HG03432 (cell line): ENCODE measurements at regions not wholly inside any gene's neighbourhood (a gene's known extent, or its start where the extent isn't known, plus 50 kb on each side); places are given as distances from the start of the nearest gene placed in this dataset.
A peak's percentile ranks its signal among the peaks of the same experiment; 100 is the strongest.
"Not testable (repeated sequence)": the region's sequence is repeated elsewhere in the genome, so short reads cannot be mapped to it uniquely, and the experiment has no call there.

Experiments
- ATAC-seq: cut with Tn5 transposase; IDR thresholded peaks from one replicate; pipeline ENCODE4 v1.9.1; 2021; ENCODE audit warnings: mild to moderate bottlenecking, moderate library complexity; ENCODE audit not compliant: unreplicated experiment

GRCh38 chr2:64910972-64911433 lies 78.2 kb upstream of the SLC1A4 start:
- no peak for ATAC-seq

DNA sequence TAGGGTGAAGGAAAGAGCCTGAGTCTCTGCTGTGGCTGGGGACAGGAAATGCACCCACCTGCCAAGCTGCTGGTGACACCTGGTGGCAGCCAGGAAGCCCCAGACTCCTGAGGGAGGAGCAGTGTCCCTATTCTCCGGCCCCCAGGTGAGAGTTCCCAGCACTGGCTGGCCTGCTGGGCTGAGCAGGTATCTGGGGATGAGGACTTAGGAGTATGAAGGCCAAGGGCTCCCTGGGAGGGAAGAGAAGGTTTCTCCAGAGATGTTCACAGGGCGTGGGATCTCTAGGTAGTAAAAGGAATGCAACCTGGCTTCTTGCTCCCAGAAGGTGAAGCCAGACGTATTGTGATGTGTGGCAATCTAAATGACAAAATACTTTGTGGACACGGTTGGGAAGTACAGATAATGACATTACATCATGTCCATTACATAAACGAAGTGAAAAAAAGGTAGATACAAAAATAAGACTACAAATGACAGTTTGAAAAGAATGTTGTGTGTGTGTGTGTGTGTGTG lies 75.8 kb upstream of the SLC1A4 start:
- no peak for ATAC-seq

GRCh38 chr2:64914247-64914646 lies 75.0 kb upstream of the SLC1A4 start:
- no peak for ATAC-seq

DNA sequence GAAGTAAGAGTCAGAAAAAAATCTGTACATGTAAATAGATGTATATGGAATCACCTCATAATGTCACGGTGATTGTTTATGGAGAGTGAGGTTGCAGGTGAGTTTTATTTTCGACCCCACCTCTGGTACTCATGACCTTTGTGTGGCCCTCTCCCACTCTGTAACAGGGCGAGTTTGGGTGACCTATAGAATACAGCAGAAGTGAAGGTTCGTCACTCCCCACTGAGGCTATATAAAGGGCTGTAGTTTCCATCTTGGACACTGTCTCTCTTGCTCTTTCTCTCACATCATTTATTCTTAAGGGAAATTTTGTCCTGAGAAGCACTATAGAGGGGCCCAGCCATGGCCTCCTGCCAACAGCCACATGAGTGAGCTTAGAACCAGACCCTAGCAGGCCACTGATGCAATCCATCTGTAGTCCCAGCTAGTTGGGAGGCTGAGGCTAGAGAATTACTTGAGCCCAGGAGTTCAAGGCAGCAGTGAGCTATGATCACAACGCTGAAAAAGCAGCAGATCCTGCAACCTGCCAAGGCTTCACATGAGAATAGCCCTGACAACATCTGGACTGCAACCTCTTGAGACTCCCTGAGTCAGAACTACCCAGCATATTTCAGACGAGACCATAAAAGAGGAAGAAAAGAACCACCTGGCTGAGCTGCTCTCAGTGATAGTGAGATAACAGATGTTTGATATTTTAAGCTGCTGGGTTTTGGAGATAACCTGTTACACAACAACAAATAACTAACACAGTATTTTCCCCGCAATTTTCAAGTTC lies 74.3 kb upstream of the SLC1A4 start:
- ATAC-seq: peak; percentile 69

DNA sequence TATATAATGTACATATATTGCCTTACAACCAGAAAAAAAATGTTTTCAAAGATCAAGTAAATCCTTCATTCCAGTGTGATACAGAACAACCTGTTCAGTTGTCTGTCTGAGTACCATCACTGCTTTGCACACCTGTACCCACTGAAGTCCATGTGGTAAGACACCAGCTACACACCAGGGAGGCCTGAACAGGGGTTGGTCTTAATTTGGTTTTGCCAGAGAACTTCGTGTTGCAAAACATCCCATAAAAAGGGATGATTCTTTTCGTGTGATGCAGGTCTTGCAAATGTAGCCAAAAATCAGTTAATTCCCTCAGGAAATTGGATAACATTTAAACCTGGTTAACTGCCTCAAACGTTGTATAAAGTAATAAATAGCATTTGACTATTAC lies 73.7 kb upstream of the SLC1A4 start:
- ATAC-seq: peak; percentile 8

DNA sequence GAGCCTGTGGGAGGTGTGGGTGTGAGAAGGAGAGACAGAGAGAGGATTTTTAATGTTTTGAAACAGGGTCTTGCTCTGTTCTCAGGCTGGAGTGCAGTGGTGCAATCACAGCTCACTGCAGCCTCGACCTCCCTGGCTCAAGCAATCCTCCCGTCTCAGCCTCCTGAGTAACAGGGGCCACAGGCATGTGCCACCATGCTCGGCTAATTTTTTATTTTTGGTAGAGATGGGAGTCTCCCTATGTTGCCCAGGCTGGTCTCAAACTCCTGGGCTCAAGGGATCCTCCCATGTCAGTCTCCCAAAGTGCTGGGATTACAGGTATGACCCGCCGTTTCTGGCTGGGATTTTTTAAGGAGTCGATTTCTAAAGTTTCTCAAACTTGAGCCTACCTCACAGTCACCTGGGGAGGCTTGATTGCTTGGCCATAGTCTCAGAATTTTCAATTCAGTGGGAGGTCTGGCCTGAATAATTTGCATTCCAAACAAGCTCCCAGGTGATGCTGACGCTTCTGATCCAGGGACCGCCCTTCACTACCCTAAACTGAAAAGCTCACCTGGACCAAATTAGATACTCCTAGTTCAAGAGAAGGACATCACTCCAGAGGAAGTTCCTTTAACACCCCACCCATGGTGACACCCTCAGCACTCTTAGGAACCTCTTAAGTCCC lies 70.8 kb upstream of the SLC1A4 start:
- no peak for ATAC-seq

DNA sequence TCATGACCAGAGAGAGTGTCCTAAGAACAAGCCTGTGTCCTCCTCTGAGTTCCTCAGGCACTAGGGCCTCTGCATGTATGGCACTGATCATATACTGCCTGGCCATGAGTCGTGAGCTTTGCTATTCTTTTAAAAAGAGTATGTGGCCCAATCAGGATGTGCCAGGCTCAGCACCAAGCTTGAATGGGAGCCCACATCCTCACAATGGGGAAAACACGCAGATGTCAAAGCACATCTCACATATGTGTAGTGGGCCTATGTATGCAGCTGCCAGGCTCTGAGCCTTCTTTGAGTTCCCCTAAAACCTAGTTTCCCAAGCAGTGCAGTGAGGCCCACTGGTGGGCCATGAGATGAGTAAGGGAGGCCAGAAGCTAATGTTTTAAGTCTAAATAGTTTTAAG lies 69.9 kb upstream of the SLC1A4 start:
- no peak for ATAC-seq

- ATAC-seq: no peak
Observed at GRCh38 chr2:64922482-64923384, 66.5 kb upstream of the SLC1A4 start.

DNA sequence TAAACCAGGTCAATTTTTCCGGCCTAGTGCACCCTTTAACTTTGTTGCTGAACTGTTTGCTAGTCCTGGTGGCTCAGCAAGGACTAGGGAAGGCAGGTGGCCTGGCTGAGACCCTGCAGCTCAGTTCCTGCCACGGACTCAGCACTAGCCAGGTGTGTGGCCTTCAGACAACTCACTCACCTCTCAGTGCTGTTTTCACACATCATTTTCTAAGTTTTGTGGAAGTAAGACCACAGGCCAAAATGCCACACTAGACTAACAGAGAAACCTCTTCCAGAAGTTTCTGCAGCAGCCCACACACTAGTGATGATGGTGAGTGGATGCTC lies 65.9 kb upstream of the SLC1A4 start:
- no peak for ATAC-seq

DNA sequence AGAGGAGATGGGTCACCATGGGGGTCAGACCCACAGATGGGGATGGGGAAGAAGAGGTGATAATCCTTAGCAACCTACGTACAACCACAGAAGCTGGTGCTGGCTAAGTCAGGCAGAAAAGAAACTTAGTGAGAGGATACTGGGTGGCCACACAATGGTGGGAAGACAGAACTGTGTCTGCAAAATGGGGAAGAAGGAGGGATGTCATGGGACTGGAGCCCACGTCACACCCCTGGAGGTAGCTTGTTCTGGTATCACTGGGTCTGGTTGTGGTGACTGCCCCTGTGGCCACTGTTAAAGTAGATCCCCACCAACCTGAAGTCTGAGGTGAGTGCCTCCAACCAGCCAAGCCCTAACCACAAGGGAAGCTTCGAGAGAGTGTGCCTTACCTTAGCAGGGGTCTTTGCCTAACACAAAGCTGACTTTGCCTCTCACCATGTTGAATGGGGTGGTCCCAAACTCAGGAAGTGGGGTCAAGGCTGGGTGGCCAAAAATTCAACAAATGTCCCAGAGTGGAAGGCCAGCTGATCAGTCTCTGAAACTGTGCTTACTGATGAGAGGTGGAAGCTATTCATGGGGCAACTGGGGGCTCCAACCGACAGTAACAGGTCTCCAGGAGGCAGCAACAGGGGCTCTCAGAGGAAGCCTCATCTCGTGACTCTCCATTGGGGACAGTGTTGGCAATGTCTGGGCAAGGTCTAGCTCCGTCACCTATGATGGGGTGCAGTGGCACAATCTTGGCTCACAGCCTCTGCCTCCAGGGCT lies 64.8 kb upstream of the SLC1A4 start:
- no peak for ATAC-seq

- ATAC-seq: not testable (repeated sequence)
Observed at GRCh38 chr2:64925930-64926722, 63.1 kb upstream of the SLC1A4 start.

GRCh38 chr2:64928813-64929212 lies 60.4 kb upstream of the SLC1A4 start:
- no peak for ATAC-seq

DNA sequence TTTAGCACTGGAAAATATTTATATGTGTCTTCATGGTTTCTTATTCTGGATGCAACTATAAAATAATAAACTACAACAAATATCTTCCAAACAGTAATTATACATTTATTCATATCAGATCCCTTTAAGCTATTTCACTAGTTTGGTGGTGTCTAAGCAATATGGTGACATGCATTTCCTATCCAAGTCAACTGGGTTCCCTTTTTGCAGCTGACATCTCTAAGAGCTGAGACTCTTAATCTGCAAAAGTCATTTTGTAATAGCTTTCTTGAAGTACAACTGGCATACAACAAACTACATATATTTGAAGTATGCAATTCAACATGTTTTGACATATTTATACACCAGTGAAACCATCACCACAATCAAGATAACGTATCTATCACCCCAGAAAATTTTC lies 59.9 kb upstream of the SLC1A4 start:
- ATAC-seq: no peak

DNA sequence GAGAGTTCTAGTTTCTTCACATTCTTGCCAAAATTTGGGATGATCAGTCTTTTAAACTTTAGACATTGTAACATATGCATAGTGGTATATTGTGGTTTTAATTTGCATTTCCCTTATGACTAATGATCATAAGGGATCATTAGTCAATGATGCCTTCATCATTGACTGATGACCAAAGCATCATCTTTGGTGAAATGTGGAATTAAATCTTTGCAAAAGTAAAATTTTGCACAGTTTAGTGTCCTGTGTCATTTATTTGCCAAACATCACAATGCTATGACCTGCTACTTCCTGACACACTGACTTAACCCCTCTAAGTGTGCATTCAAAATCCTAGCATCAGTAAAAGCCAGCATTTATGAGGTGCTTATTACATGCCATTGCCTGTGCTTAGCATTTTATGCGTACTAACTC lies 58.9 kb upstream of the SLC1A4 start:
- ATAC-seq: no peak

DNA sequence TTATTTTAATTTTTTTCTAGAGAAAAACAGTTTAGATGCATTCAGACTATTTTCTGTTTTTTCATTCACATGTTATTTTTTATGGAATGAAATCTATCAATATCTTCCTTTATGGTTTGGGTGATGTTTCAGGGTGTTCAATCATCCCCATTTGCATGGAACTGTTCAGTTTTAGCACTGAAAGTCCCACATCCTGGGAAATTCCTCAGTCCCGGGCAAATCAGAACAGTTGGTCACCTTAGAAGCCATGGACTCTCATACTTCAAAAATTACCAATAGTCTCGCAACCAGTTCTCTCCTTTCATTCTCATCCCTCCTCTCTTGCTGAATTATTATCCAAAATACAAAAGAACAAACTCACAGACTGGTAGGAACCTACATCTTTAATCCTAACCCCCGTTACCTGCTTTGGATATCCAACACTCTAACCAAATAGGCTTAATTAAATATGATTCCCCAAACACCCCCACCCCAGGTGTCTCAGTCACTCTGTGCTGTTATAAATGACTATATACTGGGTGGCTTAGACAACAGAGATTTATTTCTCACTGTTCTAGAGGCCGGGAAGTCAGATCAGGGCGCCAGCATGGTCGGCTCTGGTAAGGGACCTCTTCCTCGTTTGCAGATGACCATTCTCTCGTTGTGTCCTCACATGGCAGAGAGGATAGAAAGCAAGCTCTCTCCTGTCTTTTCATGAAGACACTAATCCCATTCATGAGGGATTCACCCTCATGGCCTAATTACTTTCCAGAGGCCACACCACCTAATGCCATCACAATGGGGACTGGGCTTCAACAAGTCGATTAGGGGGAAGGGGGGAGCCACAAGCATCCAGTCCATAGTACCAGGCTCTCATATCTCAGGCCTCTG lies 57.7 kb upstream of the SLC1A4 start:
- ATAC-seq: no peak

DNA sequence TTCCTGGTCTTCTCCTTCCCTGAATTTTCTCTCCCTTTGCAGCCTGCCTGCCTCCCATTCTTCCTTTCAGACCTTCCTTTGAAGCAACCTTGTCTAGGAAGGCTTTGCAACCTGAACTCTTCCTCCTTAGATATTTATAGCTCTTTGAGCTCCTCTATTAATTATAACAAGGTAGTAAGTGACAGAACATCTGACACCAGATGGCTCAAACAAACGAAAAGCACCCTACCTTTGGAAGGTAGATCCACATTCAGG lies 57.2 kb upstream of the SLC1A4 start:
- no peak for ATAC-seq

DNA sequence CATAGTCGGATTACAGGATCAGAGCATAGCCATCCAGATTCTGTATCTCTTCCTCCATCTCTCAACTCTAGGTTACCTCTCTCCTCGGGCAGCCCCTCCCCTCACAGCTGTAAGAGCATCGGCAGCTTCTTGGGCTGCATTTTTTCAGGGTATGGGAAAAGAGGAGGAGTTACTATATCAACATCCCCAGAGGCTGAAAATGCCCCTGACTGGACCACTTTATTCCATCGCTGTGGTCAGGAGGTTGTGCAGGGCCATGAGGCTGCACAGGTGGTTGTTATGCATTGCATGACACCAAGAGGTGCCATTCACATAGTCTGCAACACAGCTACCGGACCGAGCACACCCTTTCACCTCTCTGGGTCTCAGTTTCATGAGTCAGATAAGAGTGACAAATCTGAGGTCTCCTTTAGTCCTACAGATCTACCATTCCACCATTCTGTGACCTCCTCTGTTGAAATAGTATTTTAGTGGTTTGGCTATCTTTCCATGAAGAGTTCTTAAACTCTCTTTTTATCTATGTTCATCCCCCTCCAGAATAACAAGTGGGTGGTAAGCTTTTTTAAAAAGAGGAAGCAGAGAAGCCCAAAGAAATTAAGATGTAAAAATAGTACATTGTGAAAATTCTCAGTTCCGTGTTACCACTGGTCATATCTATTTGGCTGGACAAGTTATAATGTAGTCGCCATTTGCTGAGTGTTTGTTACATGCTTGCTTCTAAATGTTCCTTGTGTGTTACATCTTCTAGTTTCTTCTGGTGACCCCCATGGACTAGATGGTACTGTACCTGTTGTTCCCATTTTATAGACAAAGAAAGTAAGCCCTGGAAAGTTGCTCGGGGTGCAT lies 56.6 kb upstream of the SLC1A4 start:
- ATAC-seq: peak; percentile 89

DNA sequence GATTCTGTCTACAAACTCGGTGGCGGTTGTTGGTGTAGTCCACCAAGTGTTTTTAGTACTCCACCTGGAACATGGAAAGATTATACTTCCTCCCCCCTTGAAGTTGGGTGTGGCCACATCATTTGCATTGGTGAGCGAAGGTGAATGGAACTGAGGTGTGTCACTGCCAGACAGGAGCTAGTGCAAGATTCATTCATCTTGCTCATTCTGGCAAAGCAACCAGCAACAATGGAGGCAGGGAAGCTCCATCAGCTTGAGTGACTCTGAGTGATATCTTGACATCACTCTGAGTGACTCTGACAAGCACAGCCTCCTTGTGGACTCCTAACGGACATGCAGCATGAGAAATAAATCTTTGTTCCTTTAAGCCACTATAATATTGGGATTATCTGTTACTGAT lies 54.7 kb upstream of the SLC1A4 start:
- ATAC-seq: no peak
